HEK293T (cell line): ENCODE measurements at regions not wholly inside any gene's neighbourhood (a gene's known extent, or its start where the extent isn't known, plus 50 kb on each side); places are given as distances from the start of the nearest gene placed in this dataset.

Source experiments
- BHLHE40 ChIP-seq: fragments of 450-650 bp; IDR thresholded peaks from 2 replicates; pipeline ENCODE4 v1.6.1; 2016; ENCODE audit warnings: mild to moderate bottlenecking, moderate library complexity, borderline replicate concordance
- CTBP1 ChIP-seq: fragments of 450-650 bp; IDR thresholded peaks from 2 replicates; pipeline ENCODE4 v1.6.1; 2016; ENCODE audit warnings: borderline replicate concordance
- ELF4 ChIP-seq: fragments of 450-650 bp; IDR thresholded peaks from 2 replicates; pipeline ENCODE4 v1.6.1; 2017; ENCODE audit warnings: antibody characterized with exemption
- FOXA1 ChIP-seq: fragments of 450-650 bp; IDR thresholded peaks from 2 replicates; pipeline ENCODE4 v1.6.1; 2016; ENCODE audit warnings: mild to moderate bottlenecking
- FOXK2 ChIP-seq: fragments of 450-650 bp; IDR thresholded peaks from 2 replicates; pipeline ENCODE4 v1.6.1; 2016; ENCODE audit warnings: mild to moderate bottlenecking
- FOXM1 ChIP-seq: fragments of 450-650 bp; IDR thresholded peaks from 2 replicates; pipeline ENCODE4 v1.6.1; 2017; ENCODE audit warnings: mild to moderate bottlenecking, borderline replicate concordance
- SP1 ChIP-seq: fragments of 450-650 bp; IDR thresholded peaks from 2 replicates; pipeline ENCODE4 v1.6.1; 2017
- SUZ12 ChIP-seq: fragments of 450-650 bp; IDR thresholded peaks from 2 replicates; pipeline ENCODE4 v1.6.1; 2016; ENCODE audit warnings: mild to moderate bottlenecking
- TARDBP ChIP-seq: fragments of 450-650 bp; IDR thresholded peaks from 2 replicates; pipeline ENCODE4 v1.6.1; 2016
- ZNF384 ChIP-seq: fragments of 450-650 bp; IDR thresholded peaks from 2 replicates; pipeline ENCODE4 v1.6.1; 2016

DNA sequence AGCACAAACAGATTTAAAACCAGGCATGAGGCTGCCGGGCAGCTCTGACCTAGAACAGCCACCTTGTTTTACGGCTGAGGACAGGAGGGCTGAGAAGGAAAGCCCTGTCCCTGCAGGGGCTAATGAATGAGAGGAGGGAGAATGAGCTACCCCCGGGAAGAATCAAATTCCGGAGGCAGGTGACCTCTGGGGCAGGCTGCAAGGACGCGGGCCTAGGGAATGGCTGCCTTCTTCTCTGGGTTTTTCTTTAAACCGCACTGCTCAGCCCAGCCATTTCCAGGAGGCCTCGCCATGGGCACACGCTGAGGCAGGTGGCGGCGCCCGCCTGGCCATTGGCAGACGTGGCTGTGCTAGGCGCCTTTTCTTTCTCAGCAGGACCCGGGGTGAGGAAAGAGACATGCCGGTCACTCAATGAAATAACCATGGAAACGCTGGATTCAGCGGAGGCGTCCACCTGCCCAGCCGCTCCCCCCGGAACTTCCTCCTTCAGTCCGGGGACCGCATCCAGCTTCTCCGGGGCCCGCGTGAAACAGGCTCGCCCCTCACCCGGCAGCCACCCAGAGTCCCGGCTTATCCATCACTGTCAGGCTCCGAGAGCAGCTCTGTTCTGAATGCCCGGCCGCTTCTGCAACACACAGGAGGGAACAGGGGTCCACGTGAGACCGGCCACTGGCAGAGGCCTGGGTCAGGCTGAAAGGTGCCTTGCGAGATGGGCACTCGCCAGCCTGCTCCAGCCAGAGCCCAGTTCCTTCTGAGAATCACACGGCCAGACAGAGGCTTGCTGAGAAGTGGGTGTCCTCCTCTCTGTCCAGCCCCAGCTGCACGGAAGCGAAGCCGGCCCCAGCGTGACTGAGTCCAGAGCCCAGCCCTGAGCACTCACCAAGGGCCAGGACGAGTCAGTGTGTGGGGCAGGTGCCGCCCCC is 82.1 kb downstream of the PDGFA start:
- TF ChIP-seq ZNF384 (no peak), SP1 (no peak), FOXM1 (no peak), FOXA1 (no peak), FOXK2 (no peak), SUZ12 (no peak), CTBP1 (no peak), BHLHE40 (no peak), TARDBP (no peak), ELF4 (no peak)
